H1 (cell line): ENCODE measurements at regions not wholly inside any gene's neighbourhood (a gene's known extent, or its start where the extent isn't known, plus 50 kb on each side); places are given as distances from the start of the nearest gene placed in this dataset.

ENCODE experiments used
- CTCF ChIA-PET: fragments of 300-600 bp; sonication (Branson Sonifier 250); formaldehyde crosslinking; loops from one replicate; lab custom pipeline; 2021; ENCODE audit not compliant: partially characterized antibody; lab: Charles Lee
- POLR2A ChIA-PET: fragments of 300-600 bp; sonication (Branson Sonifier 250); formaldehyde crosslinking; loops from one replicate; lab custom pipeline; 2021; ENCODE audit warnings: inconsistent platforms; ENCODE audit not compliant: partially characterized antibody; lab: Charles Lee
- DNase-seq, 2 experiments: peaks; one replicate each; pipeline versions ENCODE4 v3.0.0 to v3.0.0-alpha.2; 2010 to 2022; ENCODE audit warnings: low spot score in 2 of 2, low read depth in 1 of 2, mixed read lengths in 1 of 2
- FAIRE-seq: peaks from 2 replicates; lab custom pipeline; 2011; peaks lifted over from hg19 to GRCh38; lab: Jason Lieb, UNC
- H2AFZ ChIP-seq: 2 replicates; pipeline ENCODE4 v1.8.1; 2012; ENCODE audit warnings: low read length, inconsistent platforms
- H2AK5ac ChIP-seq: 2 replicates; pipeline ENCODE4 v1.6.1; 2013; ENCODE audit warnings: low read depth, low read length
- H2BK120ac ChIP-seq: replicated peaks from 2 replicates; pipeline ENCODE3; 2013; ENCODE audit warnings: low read depth, low read length, inconsistent platforms
- H2BK12ac ChIP-seq: 2 replicates; pipeline ENCODE4 v1.6.1; 2013; ENCODE audit warnings: low read depth, low read length
- H2BK15ac ChIP-seq: 2 replicates; pipeline ENCODE4 v1.6.1; 2013; ENCODE audit warnings: low read length
- H2BK20ac ChIP-seq: 2 replicates; pipeline ENCODE4 v1.6.1; 2013; ENCODE audit warnings: low read length
- H2BK5ac ChIP-seq: 2 replicates; pipeline ENCODE4 v1.6.1; 2013; ENCODE audit warnings: low read depth, low read length
- H3K14ac ChIP-seq: 2 replicates; pipeline ENCODE4 v1.6.1; 2013; ENCODE audit warnings: inconsistent platforms; ENCODE audit not compliant: insufficient read length
- H3K18ac ChIP-seq: 2 replicates; pipeline ENCODE4 v1.6.1; 2013; ENCODE audit warnings: low read length; ENCODE audit errors: extremely low read depth
- H3K23ac ChIP-seq: 2 replicates; pipeline ENCODE4 v1.6.1; 2013; ENCODE audit warnings: inconsistent platforms; ENCODE audit not compliant: insufficient read length
- H3K23me2 ChIP-seq: 2 replicates; pipeline ENCODE4 v1.6.1; 2013; ENCODE audit warnings: low read depth, low read length
- H3K27ac ChIP-seq: 2 replicates; pipeline ENCODE4 v1.6.1; 2011; ENCODE audit warnings: low read depth, low read length, inconsistent platforms
- H3K27me3 ChIP-seq, 4 experiments: replicated peaks in 1 of 4; 1 replicate in 1 of 4; 2 replicates in 3 of 4; pipeline versions ENCODE4 v1.6.1 to v1.8.1; 2011 to 2013; ENCODE audit warnings: low read length in 3 of 4, mild to moderate bottlenecking in 3 of 4, inconsistent platforms in 2 of 4, mixed read lengths in 2 of 4, moderate library complexity in 1 of 4; ENCODE audit not compliant: control insufficient read depth in 3 of 4, insufficient read depth in 3 of 4; ENCODE audit errors: extremely low read depth in 1 of 4
- H3K36me3 ChIP-seq, 4 experiments: 2 replicates each; pipeline versions ENCODE4 v1.6.1 to v1.8.1; 2011 to 2013; ENCODE audit warnings: mild to moderate bottlenecking in 4 of 4, low read length in 3 of 4, moderate library complexity in 2 of 4, control low read depth in 1 of 4, inconsistent platforms in 1 of 4; ENCODE audit not compliant: insufficient read depth in 4 of 4, control insufficient read depth in 2 of 4
- H3K4ac ChIP-seq: replicated peaks from 2 replicates; pipeline ENCODE3; 2013; ENCODE audit warnings: low read length, low read depth, mixed read lengths, inconsistent platforms; ENCODE audit not compliant: insufficient read length
- H3K4me1 ChIP-seq, 4 experiments: replicated peaks in 1 of 4; 1 replicate in 1 of 4; 2 replicates in 3 of 4; pipeline versions ENCODE4 v1.6.1 to v1.8.1; 2011 to 2013; ENCODE audit warnings: low read length in 3 of 4, inconsistent platforms in 2 of 4, mixed read lengths in 1 of 4; ENCODE audit not compliant: insufficient read depth in 4 of 4, control insufficient read depth in 3 of 4
- H3K4me2 ChIP-seq, 2 experiments: 2 replicates each; pipeline versions ENCODE4 v1.6.1 to v1.8.1; 2011 to 2013; ENCODE audit warnings: low read depth in 2 of 2, low read length in 2 of 2, control low read depth in 1 of 2, inconsistent platforms in 1 of 2, mild to moderate bottlenecking in 1 of 2; ENCODE audit not compliant: insufficient read depth in 1 of 2
- H3K4me3 ChIP-seq, 4 experiments: fragments of 200-600, 300-600 bp in 1 of 4; sonication (generic), shearing (Covaris generic), sonication (Bioruptor Twin) in 1 of 4; 2 replicates each; pipeline versions ENCODE4 v1.5.1 to v1.8.1; 2011 to 2016; ENCODE audit warnings: low read length in 4 of 4, low read depth in 3 of 4, control low read depth in 2 of 4, inconsistent platforms in 2 of 4, mild to moderate bottlenecking in 2 of 4, mixed read lengths in 1 of 4, moderate library complexity in 1 of 4; ENCODE audit not compliant: insufficient read depth in 2 of 4; ENCODE audit errors: extremely low read depth in 1 of 4
- H3K56ac ChIP-seq: replicated peaks from 2 replicates; pipeline ENCODE3; 2013; ENCODE audit warnings: low read depth, mild to moderate bottlenecking, mixed read lengths, low read length, inconsistent platforms; ENCODE audit not compliant: insufficient read length
- H3K79me1 ChIP-seq: 2 replicates; pipeline ENCODE4 v1.6.1; 2013; ENCODE audit warnings: low read depth, low read length, control low read depth
- H3K79me2 ChIP-seq, 2 experiments: 2 replicates each; pipeline versions ENCODE4 v1.6.1 to v1.8.1; 2012 to 2013; ENCODE audit warnings: low read length in 2 of 2, mild to moderate bottlenecking in 2 of 2, inconsistent platforms in 1 of 2; ENCODE audit not compliant: insufficient read depth in 2 of 2, control insufficient read depth in 1 of 2
- H3K9ac ChIP-seq, 4 experiments: replicated peaks in 1 of 4; 1 replicate in 1 of 4; 2 replicates in 3 of 4; pipeline versions ENCODE4 v1.6.1 to v1.8.1; 2011 to 2013; ENCODE audit warnings: low read depth in 3 of 4, low read length in 3 of 4, control low read depth in 2 of 4, mild to moderate bottlenecking in 2 of 4, moderate library complexity in 2 of 4, inconsistent platforms in 1 of 4; ENCODE audit errors: extremely low read depth in 1 of 4
- H3K9me3 ChIP-seq, 2 experiments: 2 replicates each; pipeline versions ENCODE4 v1.6.1 to v1.8.1; 2012 to 2013; ENCODE audit warnings: mild to moderate bottlenecking in 2 of 2, moderate library complexity in 2 of 2, control low read depth in 1 of 2, inconsistent platforms in 1 of 2, low read depth in 1 of 2, low read length in 1 of 2, mixed read lengths in 1 of 2; ENCODE audit not compliant: insufficient read depth in 2 of 2
- H4K20me1 ChIP-seq, 2 experiments: replicated peaks in 1 of 2; 2 replicates each; pipeline versions ENCODE3 to v1.8.1; 2011 to 2013; ENCODE audit warnings: inconsistent platforms in 2 of 2, low read length in 2 of 2, mild to moderate bottlenecking in 1 of 2; ENCODE audit not compliant: insufficient read depth in 2 of 2, control insufficient read depth in 1 of 2
- H4K5ac ChIP-seq: 2 replicates; pipeline ENCODE4 v1.6.1; 2013; ENCODE audit warnings: low read length, low read depth, mixed read lengths, inconsistent platforms; ENCODE audit not compliant: insufficient read length
- H4K8ac ChIP-seq: 2 replicates; pipeline ENCODE4 v1.8.0; 2013; ENCODE audit warnings: mild to moderate bottlenecking, moderate library complexity, low read length, inconsistent platforms; ENCODE audit not compliant: insufficient read depth; ENCODE audit errors: extremely low read depth
- H4K91ac ChIP-seq: replicated peaks from 2 replicates; pipeline ENCODE3; 2013; ENCODE audit warnings: low read length, mixed read lengths, inconsistent platforms; ENCODE audit not compliant: insufficient read length
- CHD1 ChIP-seq: IDR thresholded peaks from 2 replicates; pipeline ENCODE4 v1.6.1; 2012; ENCODE audit warnings: low read depth, low read length, improper control_type of control experiment
- SIX5 ChIP-seq: IDR thresholded peaks from 2 replicates; pipeline ENCODE4 v1.6.1; 2011; ENCODE audit warnings: mild to moderate bottlenecking, low read depth, low read length
- USF2 ChIP-seq: IDR thresholded peaks from 2 replicates; pipeline ENCODE4 v1.6.1; 2011; ENCODE audit warnings: low read length, improper control_type of control experiment
- WGBS, 2 experiments: shearing (Covaris generic) in 1 of 2; methylation state at CpG; one replicate each; pipeline versions ENCODE4 v1.1.6 to v1.1.7; 2013 to 2015; ENCODE audit warnings: low lambda C conversion rate in 2 of 2, mixed read lengths in 2 of 2, inconsistent platforms in 1 of 2, low coverage in 1 of 2, missing lambda C conversion rate in 1 of 2; ENCODE audit not compliant: insufficient replicate concordance in 2 of 2, insufficient coverage in 1 of 2, insufficient read length in 1 of 2; ENCODE audit errors: extremely low coverage in 1 of 2, missing lambda C conversion rate in 1 of 2; 5-methylcytosine and 5-hydroxymethylcytosine counted together

DNA sequence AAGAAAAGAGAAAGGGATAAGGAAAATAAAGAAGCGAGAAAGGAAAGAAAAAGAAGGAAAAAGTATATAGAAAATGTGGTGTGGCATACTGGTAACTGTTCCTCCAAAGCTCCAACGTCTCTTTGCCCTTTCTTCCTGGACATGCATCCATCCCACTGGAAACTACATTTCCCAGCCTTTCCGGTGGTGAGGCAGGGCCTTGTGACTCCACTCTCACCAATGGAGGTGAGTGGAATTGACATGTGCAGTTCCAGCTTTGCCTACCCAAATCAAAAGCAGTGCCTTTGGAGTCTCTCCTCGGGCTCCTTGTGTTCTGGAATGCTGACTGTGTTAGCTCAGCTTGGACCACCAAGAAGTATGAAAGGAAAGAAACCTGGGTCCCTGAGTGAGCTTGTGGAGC is 161.2 kb downstream of the KCNA5 start:
- DNase-seq (no peak), FAIRE-seq (no peak)
- Histone ChIP-seq H4K91ac (no peak overlapping the region), H3K4me2 (peak overlapping the region in 1 of 2 experiments; percentile 21; a peak in 2 of 4 replicates), H3K27ac (no peak overlapping the region), H2BK20ac (no peak overlapping the region), H2AFZ (no peak overlapping the region), H3K56ac (no peak overlapping the region), H4K5ac (no peak overlapping the region), H3K4me3 (no peak overlapping the region), H3K14ac (no peak overlapping the region), H3K4ac (no peak overlapping the region), H2BK120ac (no peak overlapping the region), H3K79me2 (no peaks in the 10 kb centered on the region), H3K18ac (no peak overlapping the region; the same call in 1 of the 2 replicates), H3K79me1 (no peaks in the 10 kb centered on the region), H2BK5ac (no peak overlapping the region), H3K9me3 (no peaks in the 10 kb centered on the region), H4K8ac (no peak overlapping the region), H3K27me3 (no peaks in the 10 kb centered on the region; a peak in 1 of 7 replicates), H2BK15ac (no peak overlapping the region), H2BK12ac (no peak overlapping the region), H3K23me2 (no peaks in the 10 kb centered on the region), H3K9ac (no peak overlapping the region), H2AK5ac (no peak overlapping the region), H3K4me1 (peaks cover 3 to 22% (median 10%) of the 10 kb centered on the region in 4 experiments; a peak in 5 of 7 replicates), H3K36me3 (no peaks in the 10 kb centered on the region), H4K20me1 (peaks cover 0 to 1% of the 10 kb centered on the region in 2 experiments), H3K23ac (no peak overlapping the region)
- ChIA-PET CTCF (interaction anchor here (1.0 to 1.5 kb wide), 3 partner anchors 21 to 592 kb away, joined by 3 to 4 read pairs (median 3); no protein-coding TSS in a partner anchor), POLR2A (interaction anchor here (0.9 to 1.4 kb wide), 2 partner anchors 124 to 223 kb away, joined by 3 read pairs; no protein-coding TSS in a partner anchor)
- 72 to 100% methylated on average over 1 to 4 of the region's 4 CpGs for WGBS, 2 experiments
- peak; percentile 51; the same call in 1 of the 2 replicates for TF ChIP-seq USF2
- no peak for TF ChIP-seq CHD1
- TF ChIP-seq SIX5, result peak; percentile 21; the same call in 1 of the 2 replicates
